ENCODE measurements at regions not wholly inside any gene's neighbourhood (a gene's known extent, or its start where the extent isn't known, plus 50 kb on each side); places are given as distances from the start of the nearest gene placed in this dataset.

DNA sequence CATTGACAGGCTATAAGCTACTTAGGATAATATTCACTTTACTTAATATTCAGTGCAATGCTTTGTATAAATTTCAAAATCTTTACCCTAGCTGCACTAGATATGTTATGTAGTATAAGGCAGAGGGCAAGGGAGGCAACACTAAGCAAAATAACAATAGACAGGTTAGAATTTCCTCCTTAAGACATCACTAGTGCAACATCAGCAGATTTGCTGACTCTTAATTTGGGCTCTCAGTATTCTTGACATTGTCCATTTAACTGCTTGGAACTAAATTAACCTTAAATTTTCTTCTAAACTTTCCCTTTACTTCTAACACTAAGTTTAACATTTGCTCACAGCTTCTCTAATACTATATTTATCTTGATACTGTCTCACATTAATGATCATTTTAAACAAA lies 273.9 kb downstream of the DIO2 start:
- no peak for DNase-seq (ENCODE audit: low read depth in 1 of 2, low spot score in 1 of 2)
- CTCF ChIA-PET = no interaction called here
- no peak for TF ChIP-seq PHF8 (IDR thresholded peaks at IDR 0.05; ENCODE audit: borderline replicate concordance, low read depth)
- no peak for TF ChIP-seq KDM5A (IDR thresholded peaks at IDR 0.05)
- TF ChIP-seq RNF2 (IDR thresholded peaks at IDR 0.05; ENCODE audit: borderline replicate concordance, low read depth) = no peak
- no peak for TF ChIP-seq ESRRA (IDR thresholded peaks at IDR 0.05; ENCODE audit: borderline replicate concordance, low read length)
- TF ChIP-seq MAFK (IDR thresholded peaks at IDR 0.05; ENCODE audit: partially characterized antibody) = peak; percentile 81
- no peak for TF ChIP-seq RFX5 (IDR thresholded peaks at IDR 0.05)
- no peak for TF ChIP-seq HOXB5 (CRISPR knock-in tag; IDR thresholded peaks at IDR 0.05)
- TF ChIP-seq, protein P1, sequence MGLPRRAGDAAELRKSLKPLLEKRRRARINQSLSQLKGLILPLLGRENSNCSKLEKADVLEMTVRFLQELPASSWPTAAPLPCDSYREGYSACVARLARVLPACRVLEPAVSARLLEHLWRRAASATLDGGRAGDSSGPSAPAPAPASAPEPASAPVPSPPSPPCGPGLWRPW (IDR thresholded peaks at IDR 0.05) = no peak
- no peaks in the 10 kb centered on the region for H3K4me1 ChIP-seq
- no peaks in the 10 kb centered on the region for H3K9me3 ChIP-seq
- H3K27ac ChIP-seq = no peak overlapping the region
- ATAC-seq = no peak
- POLR2A ChIA-PET = no interaction called here
- no peak for FAIRE-seq
- no peak overlapping the region for H3K4me2 ChIP-seq
- no peak overlapping the region for H3K4me3 ChIP-seq

DNA sequence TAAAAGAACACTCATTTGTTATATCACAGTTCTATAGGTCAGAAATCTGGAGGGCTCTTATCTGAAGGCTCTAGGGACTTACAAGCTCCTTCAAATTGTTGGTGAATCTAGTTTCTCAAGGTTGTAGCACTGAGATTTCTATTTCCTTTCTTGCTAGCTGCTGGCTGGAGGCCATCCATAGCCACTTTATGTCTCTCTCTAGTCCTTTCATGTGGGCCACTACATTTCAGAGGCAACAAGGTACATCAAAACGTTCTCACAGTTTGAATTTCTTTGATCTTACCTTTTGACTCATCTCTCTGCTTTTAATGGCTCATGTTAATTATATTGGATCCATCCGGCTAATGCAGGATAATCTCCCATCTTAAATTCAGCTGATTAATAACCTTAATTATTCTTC lies 286.8 kb downstream of the DIO2 start:
- no peak for ATAC-seq
- FAIRE-seq = no peak
- no peaks in the 10 kb centered on the region for H3K4me1 ChIP-seq
- 9% methylated on average over 2 of the region's 2 CpGs for WGBS (ENCODE audit: missing lambda C conversion rate)
- no peak overlapping the region for H3K4me2 ChIP-seq
- H3K4me3 ChIP-seq = no peak overlapping the region
- POLR2A ChIA-PET = no interaction called here
- no peak for TF ChIP-seq FOSB (CRISPR knock-in tag; IDR thresholded peaks at IDR 0.05)
- TF ChIP-seq HOXB13 (CRISPR knock-in tag; IDR thresholded peaks at IDR 0.05; ENCODE audit: low read depth) = no peak
- TF ChIP-seq, protein P1 (IDR thresholded peaks at IDR 0.05) = no peak
- CTCF ChIA-PET = no interaction called here
- no peak overlapping the region for H3K27ac ChIP-seq
- H3K9me3 ChIP-seq = no peaks in the 10 kb centered on the region
- no peak for DNase-seq (ENCODE audit: low read depth in 1 of 2, low spot score in 1 of 2)

DNA sequence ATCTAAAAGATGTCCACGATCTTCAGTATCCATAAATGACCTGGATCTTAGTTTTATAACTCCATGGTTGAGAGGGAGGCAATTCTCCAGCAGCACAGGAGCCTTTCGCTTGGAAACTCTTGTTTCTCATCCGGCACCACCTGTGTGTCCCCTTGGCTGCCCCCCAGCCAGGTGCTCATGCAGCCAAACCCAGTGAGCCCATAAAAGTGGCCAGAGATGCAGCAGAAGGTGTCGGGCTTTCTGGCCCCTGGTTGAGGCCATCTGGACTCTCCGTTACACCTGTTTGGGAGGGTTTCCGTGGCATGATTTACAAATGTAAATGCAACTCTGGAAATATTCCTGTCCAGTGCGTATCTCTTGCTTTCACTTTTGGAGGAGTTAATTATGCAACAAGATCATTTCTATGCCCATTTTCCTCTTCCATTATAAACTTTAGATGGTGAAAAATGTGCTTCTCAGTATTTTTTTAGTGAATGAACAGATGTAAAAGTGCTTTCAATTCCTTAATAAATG lies 291.1 kb downstream of the DIO2 start:
- TF ChIP-seq CHD2 (IDR thresholded peaks at IDR 0.05; ENCODE audit: low read length, partially characterized antibody) = no peak
- no peak for TF ChIP-seq POLR2A (IDR thresholded peaks at IDR 0.05; ENCODE audit: low read length)
- no peak for TF ChIP-seq E2F6 (IDR thresholded peaks at IDR 0.05; ENCODE audit: borderline replicate concordance, low read depth)
- TF ChIP-seq HEYL (CRISPR knock-in tag; IDR thresholded peaks at IDR 0.05) = no peak
- no peak for TF ChIP-seq SMC3 (IDR thresholded peaks at IDR 0.05)
- TF ChIP-seq ELK1 (IDR thresholded peaks at IDR 0.05; ENCODE audit: low read depth, low read length) = no peak
- TF ChIP-seq CEBPB (IDR thresholded peaks at IDR 0.05) = no peak
- TF ChIP-seq CBX2 (IDR thresholded peaks at IDR 0.05; ENCODE audit: borderline replicate concordance, low read depth) = no peak
- no peak for TF ChIP-seq GATA3 (IDR thresholded peaks at IDR 0.05; ENCODE audit: borderline replicate concordance)
- TF ChIP-seq MAFK (IDR thresholded peaks at IDR 0.05; ENCODE audit: partially characterized antibody) = no peak
- TF ChIP-seq, protein P2, sequence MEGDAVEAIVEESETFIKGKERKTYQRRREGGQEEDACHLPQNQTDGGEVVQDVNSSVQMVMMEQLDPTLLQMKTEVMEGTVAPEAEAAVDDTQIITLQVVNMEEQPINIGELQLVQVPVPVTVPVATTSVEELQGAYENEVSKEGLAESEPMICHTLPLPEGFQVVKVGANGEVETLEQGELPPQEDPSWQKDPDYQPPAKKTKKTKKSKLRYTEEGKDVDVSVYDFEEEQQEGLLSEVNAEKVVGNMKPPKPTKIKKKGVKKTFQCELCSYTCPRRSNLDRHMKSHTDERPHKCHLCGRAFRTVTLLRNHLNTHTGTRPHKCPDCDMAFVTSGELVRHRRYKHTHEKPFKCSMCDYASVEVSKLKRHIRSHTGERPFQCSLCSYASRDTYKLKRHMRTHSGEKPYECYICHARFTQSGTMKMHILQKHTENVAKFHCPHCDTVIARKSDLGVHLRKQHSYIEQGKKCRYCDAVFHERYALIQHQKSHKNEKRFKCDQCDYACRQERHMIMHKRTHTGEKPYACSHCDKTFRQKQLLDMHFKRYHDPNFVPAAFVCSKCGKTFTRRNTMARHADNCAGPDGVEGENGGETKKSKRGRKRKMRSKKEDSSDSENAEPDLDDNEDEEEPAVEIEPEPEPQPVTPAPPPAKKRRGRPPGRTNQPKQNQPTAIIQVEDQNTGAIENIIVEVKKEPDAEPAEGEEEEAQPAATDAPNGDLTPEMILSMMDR (IDR thresholded peaks at IDR 0.05) = no peak
- no peak for TF ChIP-seq FOSL2 (IDR thresholded peaks at IDR 0.05)
- TF ChIP-seq FOSL2 (CRISPR knock-in tag; IDR thresholded peaks at IDR 0.05) = no peak
- no peak for TF ChIP-seq MAX (IDR thresholded peaks at IDR 0.05)
- no peak for TF ChIP-seq CHD4 (IDR thresholded peaks at IDR 0.05; ENCODE audit: borderline replicate concordance)
- no peak for TF ChIP-seq SREBF2 (IDR thresholded peaks at IDR 0.05)
- no peak for TF ChIP-seq ZSCAN20 (CRISPR knock-in tag; IDR thresholded peaks at IDR 0.05)
- TF ChIP-seq RFX5 (IDR thresholded peaks at IDR 0.05) = no peak
- no peak for TF ChIP-seq MAZ (IDR thresholded peaks at IDR 0.05; ENCODE audit: borderline replicate concordance, low read depth, low read length)
- TF ChIP-seq JUN (IDR thresholded peaks at IDR 0.05) = no peak
- no peak for FAIRE-seq
- no peak overlapping the region for H3K4me3 ChIP-seq
- no peak for ATAC-seq
- H3K4me2 ChIP-seq = 0 out of 3 replicates have a peak overlapping the region, but pooled peaks have one; percentile 12
- H3K27ac ChIP-seq = no peak overlapping the region
- no peak for DNase-seq (ENCODE audit: low read depth in 1 of 2, low spot score in 1 of 2)
- ChIA-PET POLR2A (no interaction called here), CTCF (no interaction called here)
- H3K4me1 ChIP-seq = no peaks in the 10 kb centered on the region
- WGBS (ENCODE audit: missing lambda C conversion rate) = 19% methylated on average over 7 of the region's 7 CpGs
- peaks cover 11% of the 10 kb centered on the region; the same call in 1 of the 3 replicates for H3K9me3 ChIP-seq

Data from A549 (cell line).